ENCODE measurements at regions not wholly inside any gene's neighbourhood (a gene's known extent, or its start where the extent isn't known, plus 50 kb on each side); places are given as distances from the start of the nearest gene placed in this dataset.

DNA sequence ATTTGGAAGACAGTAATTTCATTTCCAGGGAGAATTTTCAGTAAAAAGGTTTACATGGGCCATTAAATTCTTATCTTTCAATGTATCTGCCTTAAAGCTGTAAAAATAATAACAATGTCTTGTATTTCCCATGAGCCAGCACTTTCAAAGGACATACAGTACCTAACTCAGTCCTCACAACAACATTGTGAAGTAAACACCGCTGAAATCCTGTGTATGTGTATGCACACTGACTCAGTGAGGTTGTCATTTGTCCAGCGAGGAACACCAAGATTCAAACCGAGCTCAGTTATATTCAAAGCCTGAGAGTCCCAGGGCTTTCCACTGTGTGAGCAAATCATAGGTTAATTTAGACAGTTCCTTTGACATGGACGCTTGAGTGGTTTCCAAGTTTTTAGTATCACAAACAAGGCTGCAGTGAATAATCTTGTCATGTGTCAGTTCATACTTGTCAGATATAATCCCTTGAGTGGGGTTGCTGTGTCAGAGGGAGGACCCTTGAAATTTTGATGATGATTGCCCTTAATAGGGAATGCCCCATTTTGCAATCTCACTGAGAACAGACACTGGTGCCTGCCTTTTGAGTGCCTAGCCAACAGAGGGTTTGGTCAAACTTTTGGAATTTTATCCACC is 50.0 kb upstream of the SLC22A23 start:
- BruUV-seq (replicated peaks), result no TSS peak
- intact Hi-C loops (cut with micrococcal nuclease; ENCODE audit: unreplicated experiment), result no loop called here

More for the DNA sequence above, 50.0 kb upstream of the SLC22A23 start:
- no peak overlapping the region for H2AFZ ChIP-seq (ENCODE audit: control insufficient read depth, low read depth, low read length)
- H3K79me2 ChIP-seq (ENCODE audit: control insufficient read depth, insufficient read depth, low read length), result no peaks in the 10 kb centered on the region
- H3K4me2 ChIP-seq (ENCODE audit: control insufficient read depth, insufficient read depth), result no peak overlapping the region
- no peaks in the 10 kb centered on the region; a peak in 2 of 4 replicates for H3K27me3 ChIP-seq (replicated peaks in 1 of 2; ENCODE audit: control insufficient read depth in 2 of 2, insufficient read depth in 2 of 2, low read length in 1 of 2)
- in situ Hi-C loops (cut with MboI), result no loop called here
- ChIA-PET RAD21 (ENCODE audit: unreplicated experiment) (no interaction called here), POLR2A (no interaction called here), SMC1A (ENCODE audit: uncharacterized antibody, unreplicated experiment) (no interaction called here), CTCF (no interaction called here)
- WGBS (ENCODE audit: insufficient coverage, insufficient replicate concordance, low lambda C conversion rate, missing lambda C conversion rate), result 32% methylated on average over 4 of the region's 4 CpGs
- H3K4me3 ChIP-seq, result no peak overlapping the region
- H3K9me3 ChIP-seq (replicated peaks; ENCODE audit: control insufficient read depth, insufficient read depth, low read length), result no peaks in the 10 kb centered on the region
- H3K36me3 ChIP-seq (ENCODE audit: control insufficient read depth in 2 of 2, insufficient read depth in 2 of 2, low read length in 1 of 2), result no peaks in the 10 kb centered on the region
- FAIRE-seq, result no peak
- H3K9ac ChIP-seq (ENCODE audit: control insufficient read depth, insufficient read depth, low read length), result no peak overlapping the region
- no peak for TF ChIP-seq NFYB (IDR thresholded peaks at IDR 0.05; ENCODE audit: insufficient read depth, low read depth, low read length)
- TF ChIP-seq, protein P1, sequence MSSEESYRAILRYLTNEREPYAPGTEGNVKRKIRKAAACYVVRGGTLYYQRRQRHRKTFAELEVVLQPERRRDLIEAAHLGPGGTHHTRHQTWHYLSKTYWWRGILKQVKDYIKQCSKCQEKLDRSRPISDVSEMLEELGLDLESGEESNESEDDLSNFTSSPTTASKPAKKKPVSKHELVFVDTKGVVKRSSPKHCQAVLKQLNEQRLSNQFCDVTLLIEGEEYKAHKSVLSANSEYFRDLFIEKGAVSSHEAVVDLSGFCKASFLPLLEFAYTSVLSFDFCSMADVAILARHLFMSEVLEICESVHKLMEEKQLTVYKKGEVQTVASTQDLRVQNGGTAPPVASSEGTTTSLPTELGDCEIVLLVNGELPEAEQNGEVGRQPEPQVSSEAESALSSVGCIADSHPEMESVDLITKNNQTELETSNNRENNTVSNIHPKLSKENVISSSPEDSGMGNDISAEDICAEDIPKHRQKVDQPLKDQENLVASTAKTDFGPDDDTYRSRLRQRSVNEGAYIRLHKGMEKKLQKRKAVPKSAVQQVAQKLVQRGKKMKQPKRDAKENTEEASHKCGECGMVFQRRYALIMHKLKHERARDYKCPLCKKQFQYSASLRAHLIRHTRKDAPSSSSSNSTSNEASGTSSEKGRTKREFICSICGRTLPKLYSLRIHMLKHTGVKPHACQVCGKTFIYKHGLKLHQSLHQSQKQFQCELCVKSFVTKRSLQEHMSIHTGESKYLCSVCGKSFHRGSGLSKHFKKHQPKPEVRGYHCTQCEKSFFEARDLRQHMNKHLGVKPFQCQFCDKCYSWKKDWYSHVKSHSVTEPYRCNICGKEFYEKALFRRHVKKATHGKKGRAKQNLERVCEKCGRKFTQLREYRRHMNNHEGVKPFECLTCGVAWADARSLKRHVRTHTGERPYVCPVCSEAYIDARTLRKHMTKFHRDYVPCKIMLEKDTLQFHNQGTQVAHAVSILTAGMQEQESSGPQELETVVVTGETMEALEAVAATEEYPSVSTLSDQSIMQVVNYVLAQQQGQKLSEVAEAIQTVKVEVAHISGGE (CRISPR knock-in tag; IDR thresholded peaks at IDR 0.05), result no peak
- TF ChIP-seq SUPT20H (IDR thresholded peaks at IDR 0.05; ENCODE audit: borderline replicate concordance, control insufficient read depth, low read depth, low read length), result no peak
- TF ChIP-seq SUZ12 (IDR thresholded peaks at IDR 0.05; ENCODE audit: unreplicated experiment), result no peak
- no peak for TF ChIP-seq RAD21 (IDR thresholded peaks at IDR 0.05; ENCODE audit: insufficient read depth, low read depth, low read length)
- TF ChIP-seq, protein P2, sequence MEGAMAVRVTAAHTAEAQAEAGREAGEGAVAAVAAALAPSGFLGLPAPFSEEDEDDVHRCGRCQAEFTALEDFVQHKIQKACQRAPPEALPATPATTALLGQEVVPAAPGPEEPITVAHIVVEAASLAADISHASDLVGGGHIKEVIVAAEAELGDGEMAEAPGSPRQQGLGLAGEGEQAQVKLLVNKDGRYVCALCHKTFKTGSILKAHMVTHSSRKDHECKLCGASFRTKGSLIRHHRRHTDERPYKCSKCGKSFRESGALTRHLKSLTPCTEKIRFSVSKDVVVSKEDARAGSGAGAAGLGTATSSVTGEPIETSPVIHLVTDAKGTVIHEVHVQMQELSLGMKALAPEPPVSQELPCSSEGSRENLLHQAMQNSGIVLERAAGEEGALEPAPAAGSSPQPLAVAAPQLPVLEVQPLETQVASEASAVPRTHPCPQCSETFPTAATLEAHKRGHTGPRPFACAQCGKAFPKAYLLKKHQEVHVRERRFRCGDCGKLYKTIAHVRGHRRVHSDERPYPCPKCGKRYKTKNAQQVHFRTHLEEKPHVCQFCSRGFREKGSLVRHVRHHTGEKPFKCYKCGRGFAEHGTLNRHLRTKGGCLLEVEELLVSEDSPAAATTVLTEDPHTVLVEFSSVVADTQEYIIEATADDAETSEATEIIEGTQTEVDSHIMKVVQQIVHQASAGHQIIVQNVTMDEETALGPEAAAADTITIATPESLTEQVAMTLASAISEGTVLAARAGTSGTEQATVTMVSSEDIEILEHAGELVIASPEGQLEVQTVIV (IDR thresholded peaks at IDR 0.05; ENCODE audit: borderline replicate concordance, partially characterized antibody), result no peak
- TF ChIP-seq, protein P3, sequence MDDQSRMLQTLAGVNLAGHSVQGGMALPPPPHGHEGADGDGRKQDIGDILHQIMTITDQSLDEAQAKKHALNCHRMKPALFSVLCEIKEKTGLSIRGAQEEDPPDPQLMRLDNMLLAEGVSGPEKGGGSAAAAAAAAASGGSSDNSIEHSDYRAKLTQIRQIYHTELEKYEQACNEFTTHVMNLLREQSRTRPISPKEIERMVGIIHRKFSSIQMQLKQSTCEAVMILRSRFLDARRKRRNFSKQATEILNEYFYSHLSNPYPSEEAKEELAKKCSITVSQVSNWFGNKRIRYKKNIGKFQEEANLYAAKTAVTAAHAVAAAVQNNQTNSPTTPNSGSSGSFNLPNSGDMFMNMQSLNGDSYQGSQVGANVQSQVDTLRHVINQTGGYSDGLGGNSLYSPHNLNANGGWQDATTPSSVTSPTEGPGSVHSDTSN (IDR thresholded peaks at IDR 0.05; ENCODE audit: insufficient replicate concordance, low read depth, low read length), result no peak
- no peak for TF ChIP-seq BRCA1 (IDR thresholded peaks at IDR 0.05; ENCODE audit: low read depth, low read length)
- no peak for TF ChIP-seq ZZZ3 (IDR thresholded peaks at IDR 0.05; ENCODE audit: control insufficient read depth, insufficient read length, low read depth)
- no peak for TF ChIP-seq TARDBP (IDR thresholded peaks at IDR 0.05; ENCODE audit: borderline replicate concordance)
- TF ChIP-seq CREB1 (IDR thresholded peaks at IDR 0.05; ENCODE audit: low read depth), result no peak
- TF ChIP-seq ZNF207 (IDR thresholded peaks at IDR 0.05; ENCODE audit: borderline replicate concordance), result no peak
- TF ChIP-seq, protein P4, sequence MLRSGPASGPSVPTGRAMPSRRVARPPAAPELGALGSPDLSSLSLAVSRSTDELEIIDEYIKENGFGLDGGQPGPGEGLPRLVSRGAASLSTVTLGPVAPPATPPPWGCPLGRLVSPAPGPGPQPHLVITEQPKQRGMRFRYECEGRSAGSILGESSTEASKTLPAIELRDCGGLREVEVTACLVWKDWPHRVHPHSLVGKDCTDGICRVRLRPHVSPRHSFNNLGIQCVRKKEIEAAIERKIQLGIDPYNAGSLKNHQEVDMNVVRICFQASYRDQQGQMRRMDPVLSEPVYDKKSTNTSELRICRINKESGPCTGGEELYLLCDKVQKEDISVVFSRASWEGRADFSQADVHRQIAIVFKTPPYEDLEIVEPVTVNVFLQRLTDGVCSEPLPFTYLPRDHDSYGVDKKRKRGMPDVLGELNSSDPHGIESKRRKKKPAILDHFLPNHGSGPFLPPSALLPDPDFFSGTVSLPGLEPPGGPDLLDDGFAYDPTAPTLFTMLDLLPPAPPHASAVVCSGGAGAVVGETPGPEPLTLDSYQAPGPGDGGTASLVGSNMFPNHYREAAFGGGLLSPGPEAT (IDR thresholded peaks at IDR 0.05; ENCODE audit: low read depth), result no peak
- no peak for ATAC-seq
- H3K27ac ChIP-seq (ENCODE audit: control insufficient read depth, insufficient read depth), result no peak overlapping the region
- H3K4me1 ChIP-seq (ENCODE audit: control insufficient read depth, insufficient read depth, low read length), result no peaks in the 10 kb centered on the region
- no peak for DNase-seq (ENCODE audit: low read depth, low spot score)
- no peaks in the 10 kb centered on the region for H4K20me1 ChIP-seq (ENCODE audit: control insufficient read depth, insufficient read depth)

All from GM12878 (cell line).